ENCODE measurements at regions not wholly inside any gene's neighbourhood (a gene's known extent, or its start where the extent isn't known, plus 50 kb on each side); places are given as distances from the start of the nearest gene placed in this dataset.
A peak's percentile ranks its signal among the peaks of the same experiment; 100 is the strongest.

DNA sequence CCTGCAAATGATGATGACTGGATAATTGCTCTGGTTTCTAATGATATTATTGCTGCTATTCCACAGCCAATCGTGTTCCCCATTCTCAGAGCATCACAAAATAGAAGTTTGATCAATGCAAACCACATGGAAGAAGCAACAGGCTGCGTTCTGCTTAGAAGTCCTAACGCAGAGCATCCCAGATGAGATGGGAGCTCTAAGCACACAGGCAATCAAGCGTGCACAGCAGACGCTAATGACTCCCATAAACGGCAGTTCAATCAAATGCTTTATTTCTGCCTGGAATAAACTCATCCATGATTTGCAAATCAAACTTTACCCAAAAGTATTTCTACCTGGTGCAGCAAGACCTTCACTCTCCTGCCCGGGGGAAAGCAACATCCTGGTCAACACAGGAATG is 304.2 kb downstream of the FBXO15 start:
- WGBS, result 74% methylated on average over 7 of the region's 7 CpGs
- Histone ChIP-seq H3K4me3 (ENCODE audit: low read depth, low read length) (no peak overlapping the region), H3K27ac (ENCODE audit: low read depth) (no peak overlapping the region), H3K36me3 (ENCODE audit: insufficient read depth) (no peaks in the 10 kb centered on the region), H3K4me1 (ENCODE audit: insufficient read depth) (no peaks in the 10 kb centered on the region)
- no peak for DNase-seq (ENCODE audit: extremely low spot score)

DNA sequence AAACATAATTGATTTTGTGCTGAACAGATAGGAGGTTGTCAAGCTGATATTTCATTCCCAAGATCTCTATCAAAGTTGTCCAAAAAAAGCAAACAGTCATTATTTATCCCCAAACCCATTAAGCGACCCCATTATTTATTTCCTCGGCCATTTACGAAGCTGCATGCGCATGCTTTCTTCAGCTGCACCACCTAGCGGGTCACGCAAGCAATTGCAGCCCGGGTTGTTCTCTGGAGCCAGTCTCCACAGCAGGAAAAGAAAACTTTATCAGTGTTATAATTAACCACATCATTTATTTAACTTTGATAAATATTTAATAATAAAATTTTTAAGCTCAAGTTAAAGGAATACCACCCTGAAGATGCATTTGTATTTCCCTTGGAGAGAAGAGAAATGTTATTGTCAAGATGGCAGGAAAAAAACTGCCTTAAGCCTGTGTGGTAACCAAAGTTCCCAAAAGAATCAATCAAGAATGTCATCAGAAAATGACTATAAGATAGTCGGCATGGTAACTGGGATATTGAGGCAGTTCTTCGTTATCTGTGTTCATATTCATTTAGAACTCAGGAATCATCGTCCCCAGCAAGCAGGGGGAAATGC is 304.7 kb downstream of the FBXO15 start:
- no peak overlapping the region for H3K27ac ChIP-seq (ENCODE audit: low read depth)
- H3K4me1 ChIP-seq (ENCODE audit: insufficient read depth), result no peaks in the 10 kb centered on the region
- DNase-seq (ENCODE audit: extremely low spot score), result peak; percentile 28
- 14% methylated on average over 10 of the region's 10 CpGs for WGBS
- H3K36me3 ChIP-seq (ENCODE audit: insufficient read depth), result no peaks in the 10 kb centered on the region
- no peak overlapping the region for H3K4me3 ChIP-seq (ENCODE audit: low read depth, low read length)

DNA sequence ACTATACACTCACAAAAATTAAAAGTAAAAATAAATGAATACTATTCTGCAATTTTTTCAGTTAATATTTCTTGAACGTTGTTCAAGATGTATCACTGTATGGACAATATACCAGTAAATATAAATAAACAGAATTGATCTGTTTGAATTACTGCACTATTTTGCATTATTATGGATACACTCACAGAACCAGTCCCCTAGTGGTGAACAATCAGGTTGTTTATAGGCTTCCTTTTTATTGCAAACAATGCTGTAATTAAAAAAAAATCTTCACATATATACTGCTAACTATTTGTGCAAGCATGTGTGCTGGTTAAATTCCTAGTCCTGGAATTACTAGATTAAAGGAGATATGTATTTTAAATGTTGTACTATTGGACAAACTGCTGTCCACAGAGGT is 306.0 kb downstream of the FBXO15 start:
- WGBS, result 78% methylated on average over 1 of the region's 1 CpG

DNA sequence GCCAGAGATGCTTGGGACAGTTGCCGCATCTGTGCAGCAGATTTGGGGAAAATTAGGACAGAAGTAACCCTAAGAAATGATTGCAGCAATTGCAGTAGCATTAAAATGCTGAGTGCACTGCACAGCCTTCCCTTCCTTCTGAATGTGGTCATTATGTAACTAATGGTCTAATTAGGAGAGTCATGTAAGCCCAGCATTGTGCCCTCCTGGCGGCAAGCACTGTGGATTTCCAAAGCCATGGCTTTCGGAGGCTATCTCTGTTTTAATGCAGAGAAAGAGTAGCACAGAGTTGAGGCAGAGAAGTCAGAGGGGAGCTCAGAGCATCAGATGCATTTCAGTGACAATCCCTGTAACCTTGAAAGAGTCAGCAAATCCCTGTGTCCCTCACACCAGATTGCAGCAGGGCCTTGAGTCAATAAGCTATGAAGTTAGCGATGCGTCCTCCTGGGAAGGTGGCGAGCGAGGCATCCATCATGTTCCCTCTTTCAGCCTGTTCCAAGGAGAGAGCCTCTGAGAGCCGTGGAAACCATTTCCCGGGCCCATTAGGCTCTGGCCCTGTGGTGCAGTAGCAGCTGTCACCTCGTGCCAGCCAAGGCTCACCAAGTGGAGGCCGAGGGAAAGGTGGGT is 307.2 kb downstream of the FBXO15 start:
- DNase-seq (ENCODE audit: extremely low spot score), result no peak
- Histone ChIP-seq H3K36me3 (ENCODE audit: insufficient read depth) (no peaks in the 10 kb centered on the region), H3K4me3 (ENCODE audit: low read depth, low read length) (no peak overlapping the region), H3K27ac (ENCODE audit: low read depth) (no peak overlapping the region), H3K4me1 (ENCODE audit: insufficient read depth) (no peaks in the 10 kb centered on the region)
- WGBS, result 88% methylated on average over 11 of the region's 11 CpGs

More for the DNA sequence above, 306.0 kb downstream of the FBXO15 start:
- H3K36me3 ChIP-seq (ENCODE audit: insufficient read depth), result no peaks in the 10 kb centered on the region
- no peaks in the 10 kb centered on the region for H3K4me1 ChIP-seq (ENCODE audit: insufficient read depth)
- H3K4me3 ChIP-seq (ENCODE audit: low read depth, low read length), result no peak overlapping the region
- DNase-seq (ENCODE audit: extremely low spot score), result no peak
- no peak overlapping the region for H3K27ac ChIP-seq (ENCODE audit: low read depth)

DNA sequence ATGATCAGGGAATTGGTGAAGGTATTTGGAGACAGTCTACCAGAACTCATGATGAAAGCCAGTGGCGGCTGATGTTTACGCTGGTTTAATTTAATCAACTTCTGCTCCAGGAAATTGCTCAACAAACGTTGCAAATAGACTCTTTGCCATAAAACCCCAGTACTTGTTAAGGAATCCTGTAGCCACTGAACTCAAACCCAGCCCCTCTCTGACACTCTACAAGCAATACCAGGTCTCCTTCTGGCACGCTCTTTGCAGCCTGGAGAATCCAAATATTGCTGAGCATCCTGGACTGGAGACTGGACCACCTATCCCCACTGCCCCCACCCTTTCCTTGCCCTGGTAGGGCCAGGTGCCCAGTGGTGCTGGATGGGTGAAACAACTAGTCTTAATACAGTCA is 308.2 kb downstream of the FBXO15 start:
- DNase-seq (ENCODE audit: extremely low spot score), result no peak
- Histone ChIP-seq H3K36me3 (ENCODE audit: insufficient read depth) (no peaks in the 10 kb centered on the region), H3K4me3 (ENCODE audit: low read depth, low read length) (no peak overlapping the region), H3K4me1 (ENCODE audit: insufficient read depth) (no peaks in the 10 kb centered on the region), H3K27ac (ENCODE audit: low read depth) (no peak overlapping the region)
- 71% methylated on average over 4 of the region's 4 CpGs for WGBS

DNA sequence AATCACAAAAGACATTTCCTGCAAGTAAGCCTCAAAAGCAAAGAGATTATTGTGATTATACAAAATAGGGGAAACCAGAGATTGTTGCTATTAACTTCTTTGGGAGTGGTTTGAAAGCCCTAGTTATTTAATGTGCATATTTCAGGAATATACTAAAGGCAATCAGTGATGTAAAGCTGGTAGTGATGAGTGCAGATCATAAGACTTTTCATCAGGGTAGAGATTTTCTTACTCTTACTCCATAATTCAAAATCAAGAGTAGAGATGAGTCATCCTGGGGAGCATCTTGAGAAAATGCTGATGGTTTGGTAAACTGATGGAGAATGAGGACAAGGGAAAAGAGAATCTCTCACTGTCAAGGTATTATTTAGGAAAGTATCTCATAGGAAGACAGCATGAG is 309.5 kb downstream of the FBXO15 start:
- H3K27ac ChIP-seq (ENCODE audit: low read depth), result no peak overlapping the region
- no peak for DNase-seq (ENCODE audit: extremely low spot score)
- no peak overlapping the region for H3K4me3 ChIP-seq (ENCODE audit: low read depth, low read length)
- H3K36me3 ChIP-seq (ENCODE audit: insufficient read depth), result no peaks in the 10 kb centered on the region
- no peaks in the 10 kb centered on the region for H3K4me1 ChIP-seq (ENCODE audit: insufficient read depth)

DNA sequence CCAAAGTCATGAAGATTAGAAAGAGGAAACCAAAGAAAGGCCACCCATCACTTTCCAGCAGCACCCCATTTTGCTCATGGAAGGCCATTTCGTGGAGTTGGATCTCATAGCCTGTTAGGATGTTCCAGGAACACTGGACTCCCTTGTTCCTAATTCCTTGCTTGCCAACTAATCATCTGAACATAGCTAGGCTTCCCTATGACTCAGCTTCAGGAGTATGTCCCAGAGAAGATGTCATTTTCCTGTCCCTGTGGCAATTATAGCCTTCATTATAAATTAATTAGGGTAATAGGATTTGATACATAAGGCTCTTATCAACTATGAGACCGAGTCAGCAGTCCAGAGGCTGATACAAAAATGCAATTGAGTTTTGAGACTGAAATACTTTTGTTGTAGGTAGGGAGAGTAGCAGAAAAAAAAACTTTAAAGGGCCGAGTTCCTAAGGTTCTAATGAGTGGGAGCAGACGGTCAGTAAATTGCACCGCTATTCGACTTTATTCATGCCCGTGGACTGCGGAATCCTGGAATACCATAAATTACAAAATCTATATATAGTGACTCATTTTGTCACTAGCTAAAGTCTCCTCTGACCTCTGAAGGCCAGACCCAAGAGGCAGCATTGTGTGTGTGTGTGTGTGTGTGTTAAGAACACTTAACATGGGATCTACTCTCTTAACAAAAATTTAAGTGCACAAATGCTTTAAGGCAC is 311.8 kb downstream of the FBXO15 start:
- 80% methylated on average over 8 of the region's 8 CpGs for WGBS
- H3K36me3 ChIP-seq (ENCODE audit: insufficient read depth), result no peaks in the 10 kb centered on the region
- DNase-seq (ENCODE audit: extremely low spot score), result no peak
- H3K27ac ChIP-seq (ENCODE audit: low read depth), result no peak overlapping the region
- H3K4me1 ChIP-seq (ENCODE audit: insufficient read depth), result no peaks in the 10 kb centered on the region
- H3K4me3 ChIP-seq (ENCODE audit: low read depth, low read length), result no peak overlapping the region

DNA sequence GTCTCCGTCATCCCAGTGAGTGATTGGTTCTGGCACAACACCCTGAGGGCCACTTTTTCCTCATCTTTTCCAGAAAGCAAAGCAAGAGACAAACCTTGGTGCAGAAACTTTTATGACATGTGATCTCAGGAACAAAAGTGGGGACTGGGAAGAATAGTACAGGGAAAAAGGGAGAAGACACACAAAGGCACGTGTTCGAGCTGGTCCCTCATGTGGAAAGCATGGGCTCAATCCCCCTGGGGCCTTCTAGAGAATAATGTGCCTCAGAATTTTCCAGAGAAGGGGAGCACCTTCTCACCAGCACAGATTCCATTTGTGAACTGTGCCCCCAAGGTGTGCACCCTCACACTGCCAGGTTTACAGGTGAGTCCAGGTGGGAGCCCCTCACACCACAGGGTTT is 312.6 kb downstream of the FBXO15 start:
- WGBS, result 93% methylated on average over 3 of the region's 3 CpGs

DNA sequence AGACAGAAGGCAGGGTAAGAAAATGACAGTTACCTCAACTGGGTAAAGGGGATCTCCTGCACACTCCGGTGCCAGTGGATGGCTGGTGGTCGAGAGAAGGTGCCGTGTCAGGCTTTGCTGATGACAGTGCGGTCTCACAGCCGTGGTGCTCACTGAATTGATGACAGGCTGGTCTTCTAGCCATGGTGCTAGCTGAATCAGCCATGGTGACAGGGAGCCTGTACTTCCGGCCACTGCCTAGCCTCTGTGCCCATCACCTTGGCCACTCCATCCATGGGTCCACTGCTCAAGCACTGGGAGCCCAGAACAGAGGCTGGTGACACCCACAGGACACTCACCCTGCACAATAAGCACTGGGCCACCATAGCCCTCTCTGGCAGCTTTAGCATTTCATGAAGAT is 315.9 kb downstream of the FBXO15 start:
- no peak for DNase-seq (ENCODE audit: extremely low spot score)
- H3K27ac ChIP-seq (ENCODE audit: low read depth), result no peak overlapping the region
- H3K4me1 ChIP-seq (ENCODE audit: insufficient read depth), result no peaks in the 10 kb centered on the region
- no peaks in the 10 kb centered on the region for H3K36me3 ChIP-seq (ENCODE audit: insufficient read depth)
- WGBS, result 90% methylated on average over 6 of the region's 6 CpGs
- no peak overlapping the region for H3K4me3 ChIP-seq (ENCODE audit: low read depth, low read length)

More for the DNA sequence above, 312.6 kb downstream of the FBXO15 start:
- Histone ChIP-seq H3K27ac (ENCODE audit: low read depth) (no peak overlapping the region), H3K4me3 (ENCODE audit: low read depth, low read length) (no peak overlapping the region), H3K4me1 (ENCODE audit: insufficient read depth) (no peaks in the 10 kb centered on the region), H3K36me3 (ENCODE audit: insufficient read depth) (no peaks in the 10 kb centered on the region)
- DNase-seq (ENCODE audit: extremely low spot score), result no peak

DNA sequence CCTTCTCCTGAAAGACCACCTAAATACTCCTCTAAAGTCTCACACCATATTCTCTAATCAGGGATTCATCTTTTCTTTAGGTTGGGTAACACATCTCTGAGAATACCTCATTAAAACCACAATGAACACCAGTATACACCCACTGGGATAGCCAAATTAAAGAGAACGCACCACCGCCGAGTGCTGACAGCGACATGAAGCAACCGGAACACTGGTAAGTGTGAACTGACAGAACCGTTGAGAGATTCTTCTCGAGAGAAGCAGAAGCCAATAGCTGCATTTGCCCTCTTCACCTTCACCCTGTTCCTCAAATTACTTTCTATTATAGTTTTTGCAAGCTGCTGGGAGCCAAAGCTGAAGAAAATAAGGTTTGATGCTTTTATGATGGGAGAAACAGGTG is 318.5 kb downstream of the FBXO15 start:
- no peak for DNase-seq (ENCODE audit: extremely low spot score)
- 93% methylated on average over 7 of the region's 7 CpGs for WGBS

DNA sequence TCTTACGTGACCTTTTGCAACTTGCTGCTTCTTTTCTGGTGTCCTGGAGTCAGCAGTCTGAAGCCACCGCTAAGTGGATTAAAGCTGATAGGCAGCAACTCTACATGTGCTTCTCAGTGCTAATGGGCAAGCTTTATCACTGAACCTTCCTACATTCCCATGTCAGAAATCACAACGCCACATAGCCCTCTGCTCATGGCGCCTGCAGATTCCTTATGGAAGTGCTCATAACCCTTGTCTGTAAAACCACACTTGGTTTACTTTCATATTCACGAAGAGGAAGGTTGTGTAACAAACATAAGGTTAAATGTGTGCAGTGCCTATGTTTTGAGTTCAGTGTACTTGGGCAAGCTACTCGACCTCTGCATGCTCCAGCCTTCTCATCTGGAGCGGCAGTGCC is 319.8 kb downstream of the FBXO15 start:
- no peak overlapping the region for H3K27ac ChIP-seq (ENCODE audit: low read depth)
- no peak for DNase-seq (ENCODE audit: extremely low spot score)
- no peaks in the 10 kb centered on the region for H3K4me1 ChIP-seq (ENCODE audit: insufficient read depth)
- 83% methylated on average over 7 of the region's 7 CpGs for WGBS
- H3K36me3 ChIP-seq (ENCODE audit: insufficient read depth), result no peaks in the 10 kb centered on the region
- no peak overlapping the region for H3K4me3 ChIP-seq (ENCODE audit: low read depth, low read length)

More for the DNA sequence above, 318.5 kb downstream of the FBXO15 start:
- H3K27ac ChIP-seq (ENCODE audit: low read depth), result no peak overlapping the region
- no peaks in the 10 kb centered on the region for H3K36me3 ChIP-seq (ENCODE audit: insufficient read depth)
- H3K4me1 ChIP-seq (ENCODE audit: insufficient read depth), result no peaks in the 10 kb centered on the region
- no peak overlapping the region for H3K4me3 ChIP-seq (ENCODE audit: low read depth, low read length)

DNA sequence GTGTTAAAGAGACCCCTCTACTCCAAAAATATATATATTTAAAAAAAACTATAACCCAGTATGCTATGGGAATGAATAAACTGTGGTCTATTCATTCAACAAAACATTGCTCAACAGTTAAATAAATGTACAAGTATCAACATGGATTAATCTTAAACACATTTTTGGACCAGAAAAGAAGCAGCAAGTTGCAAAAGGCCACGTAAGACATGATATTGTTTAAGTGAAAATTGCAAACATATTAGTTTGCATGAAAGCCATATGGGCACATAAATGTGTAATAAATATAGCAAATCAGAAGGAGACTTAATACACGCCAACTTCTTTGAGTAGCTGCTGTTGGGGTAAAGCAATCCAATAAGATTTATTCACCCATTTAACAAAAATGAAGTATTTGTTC is 321.5 kb downstream of the FBXO15 start:
- 69% methylated on average over 2 of the region's 2 CpGs for WGBS
- H3K4me3 ChIP-seq (ENCODE audit: low read depth, low read length), result no peak overlapping the region

DNA sequence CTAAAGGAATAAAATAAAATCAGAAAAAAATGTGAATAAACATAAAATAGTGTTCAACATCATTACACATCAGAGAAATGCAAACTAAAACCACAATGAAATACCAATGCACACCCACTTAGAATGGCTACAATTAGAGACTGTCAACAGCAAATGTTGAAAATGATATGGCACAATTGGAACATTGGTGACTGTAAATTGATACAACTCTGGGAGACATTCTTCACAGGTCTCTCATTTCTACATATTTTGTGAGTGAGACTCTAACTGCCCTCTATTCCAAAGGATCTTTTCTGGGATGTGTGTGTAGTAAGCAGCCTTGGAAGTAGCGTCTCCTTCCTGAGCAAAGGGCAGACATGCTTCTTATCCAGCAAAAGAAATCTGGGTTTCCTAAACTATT is 323.0 kb downstream of the FBXO15 start:
- no peak overlapping the region for H3K4me3 ChIP-seq (ENCODE audit: low read depth, low read length)
- no peaks in the 10 kb centered on the region for H3K36me3 ChIP-seq (ENCODE audit: insufficient read depth)
- no peak overlapping the region for H3K27ac ChIP-seq (ENCODE audit: low read depth)
- WGBS, result 72% methylated on average over 1 of the region's 1 CpG
- no peak for DNase-seq (ENCODE audit: extremely low spot score)
- no peaks in the 10 kb centered on the region for H3K4me1 ChIP-seq (ENCODE audit: insufficient read depth)

More for the DNA sequence above, 321.5 kb downstream of the FBXO15 start:
- H3K36me3 ChIP-seq (ENCODE audit: insufficient read depth), result no peaks in the 10 kb centered on the region
- DNase-seq (ENCODE audit: extremely low spot score), result no peak
- H3K27ac ChIP-seq (ENCODE audit: low read depth), result no peak overlapping the region
- H3K4me1 ChIP-seq (ENCODE audit: insufficient read depth), result no peaks in the 10 kb centered on the region

DNA sequence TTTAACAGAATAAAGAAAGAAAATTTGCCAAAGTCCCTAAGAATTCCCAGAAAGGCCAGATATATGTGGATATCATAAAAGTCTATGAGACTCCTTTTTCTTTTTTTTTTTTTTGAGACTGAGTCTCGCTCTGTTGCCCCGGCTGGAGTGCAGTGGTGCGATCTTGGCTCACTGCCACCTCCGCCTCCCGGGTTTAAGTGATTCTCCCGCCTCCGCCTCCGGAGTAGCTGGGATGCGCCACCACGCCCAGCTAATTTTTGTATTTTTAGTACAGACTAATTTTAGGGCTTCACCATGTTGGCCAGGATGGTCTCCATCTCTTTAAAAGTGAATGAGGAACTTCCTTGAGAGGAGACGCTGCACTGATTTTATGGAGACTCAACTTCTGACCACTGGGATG is 335.2 kb downstream of the FBXO15 start:
- no peak overlapping the region for H3K27ac ChIP-seq (ENCODE audit: low read depth)
- WGBS, result 81% methylated on average over 11 of the region's 11 CpGs
- H3K4me1 ChIP-seq (ENCODE audit: insufficient read depth), result no peaks in the 10 kb centered on the region
- no peak for DNase-seq (ENCODE audit: extremely low spot score)
- H3K36me3 ChIP-seq (ENCODE audit: insufficient read depth), result no peaks in the 10 kb centered on the region
- no peak overlapping the region for H3K4me3 ChIP-seq (ENCODE audit: low read depth, low read length)
